ENCODE measurements at regions not wholly inside any gene's neighbourhood (a gene's known extent, or its start where the extent isn't known, plus 50 kb on each side); places are given as distances from the start of the nearest gene placed in this dataset.

DNA sequence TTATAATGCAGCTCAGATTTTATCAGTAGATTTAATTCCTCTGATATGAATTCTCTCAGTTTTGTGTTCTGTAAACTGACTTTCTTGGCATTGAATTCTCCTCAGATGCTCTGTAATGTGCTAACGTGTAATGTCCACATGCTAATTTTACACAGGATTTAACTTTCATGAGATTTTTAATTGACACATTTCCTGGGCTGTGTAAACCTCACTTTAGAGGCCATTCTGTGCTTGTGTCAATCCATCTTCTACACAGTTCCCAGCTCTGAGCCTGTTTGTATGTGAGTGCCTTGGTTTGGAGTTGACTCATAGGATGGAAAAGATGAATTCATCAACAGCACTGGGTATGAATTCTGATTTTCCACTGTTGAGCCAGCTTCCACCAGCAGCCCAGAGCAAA lies 476.7 kb upstream of the GCFC2 start:
- Histone ChIP-seq H4K20me1 (ENCODE audit: insufficient read depth, low read length) (no peaks in the 10 kb centered on the region), H3K36me3 (replicated peaks in 1 of 2; ENCODE audit: control insufficient read depth in 1 of 2, insufficient read depth in 2 of 2, low read length in 2 of 2) (no peaks in the 10 kb centered on the region), H3K9ac (ENCODE audit: insufficient read depth, low read depth, low read length) (no peak overlapping the region), H2AFZ (ENCODE audit: low read length) (no peak overlapping the region), H3K79me2 (ENCODE audit: insufficient read depth, low read length) (no peaks in the 10 kb centered on the region), H3K9me3 (ENCODE audit: low read length) (no peaks in the 10 kb centered on the region), H3K4me3 (replicated peaks in 1 of 3; ENCODE audit: insufficient read depth in 1 of 3, low read depth in 2 of 3, low read length in 3 of 3) (no peak overlapping the region), H3K4me1 (ENCODE audit: insufficient read depth, low read length) (peaks cover 16% of the 10 kb centered on the region), H3K27me3 (ENCODE audit: control insufficient read depth in 1 of 2, insufficient read depth in 2 of 2, low read length in 2 of 2) (no peaks in the 10 kb centered on the region), H3K27ac (ENCODE audit: extremely low read length, insufficient read depth, low read length) (no peak overlapping the region), H3K4me2 (ENCODE audit: low read depth, low read length) (no peak overlapping the region)
- ChIA-PET CTCF (ENCODE audit: low intra/inter-chr PET ratio, low total read pairs) (no interaction called here), POLR2A (no interaction called here)
- WGBS (ENCODE audit: low lambda C conversion rate): 28% methylated on average over 1 of the region's 1 CpG
- DNase-seq (ENCODE audit: low spot score) (no peak), FAIRE-seq (no peak), ATAC-seq (no peak)
- no peak for TF ChIP-seq XBP1 (CRISPR knock-in tag; IDR thresholded peaks at IDR 0.05)
- TF ChIP-seq ZNF75D (CRISPR knock-in tag; IDR thresholded peaks at IDR 0.05; ENCODE audit: borderline replicate concordance): no peak
- TF ChIP-seq, protein P1, sequence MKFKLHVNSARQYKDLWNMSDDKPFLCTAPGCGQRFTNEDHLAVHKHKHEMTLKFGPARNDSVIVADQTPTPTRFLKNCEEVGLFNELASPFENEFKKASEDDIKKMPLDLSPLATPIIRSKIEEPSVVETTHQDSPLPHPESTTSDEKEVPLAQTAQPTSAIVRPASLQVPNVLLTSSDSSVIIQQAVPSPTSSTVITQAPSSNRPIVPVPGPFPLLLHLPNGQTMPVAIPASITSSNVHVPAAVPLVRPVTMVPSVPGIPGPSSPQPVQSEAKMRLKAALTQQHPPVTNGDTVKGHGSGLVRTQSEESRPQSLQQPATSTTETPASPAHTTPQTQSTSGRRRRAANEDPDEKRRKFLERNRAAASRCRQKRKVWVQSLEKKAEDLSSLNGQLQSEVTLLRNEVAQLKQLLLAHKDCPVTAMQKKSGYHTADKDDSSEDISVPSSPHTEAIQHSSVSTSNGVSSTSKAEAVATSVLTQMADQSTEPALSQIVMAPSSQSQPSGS (CRISPR knock-in tag; IDR thresholded peaks at IDR 0.05): no peak
- TF ChIP-seq STAG1 (CRISPR knock-in tag; IDR thresholded peaks at IDR 0.05): no peak
- no peak for TF ChIP-seq ZNF501 (CRISPR knock-in tag; IDR thresholded peaks at IDR 0.05)
- TF ChIP-seq ZNF557 (CRISPR knock-in tag; IDR thresholded peaks at IDR 0.05): no peak
- no peak for TF ChIP-seq JARID2 (CRISPR knock-in tag; IDR thresholded peaks at IDR 0.05; ENCODE audit: insufficient replicate concordance)
- no peak for TF ChIP-seq ZNF572 (CRISPR knock-in tag; IDR thresholded peaks at IDR 0.05)
- TF ChIP-seq, protein P2, sequence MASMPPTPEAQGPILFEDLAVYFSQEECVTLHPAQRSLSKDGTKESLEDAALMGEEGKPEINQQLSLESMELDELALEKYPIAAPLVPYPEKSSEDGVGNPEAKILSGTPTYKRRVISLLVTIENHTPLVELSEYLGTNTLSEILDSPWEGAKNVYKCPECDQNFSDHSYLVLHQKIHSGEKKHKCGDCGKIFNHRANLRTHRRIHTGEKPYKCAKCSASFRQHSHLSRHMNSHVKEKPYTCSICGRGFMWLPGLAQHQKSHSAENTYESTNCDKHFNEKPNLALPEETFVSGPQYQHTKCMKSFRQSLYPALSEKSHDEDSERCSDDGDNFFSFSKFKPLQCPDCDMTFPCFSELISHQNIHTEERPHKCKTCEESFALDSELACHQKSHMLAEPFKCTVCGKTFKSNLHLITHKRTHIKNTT (CRISPR knock-in tag; IDR thresholded peaks at IDR 0.05): no peak
- TF ChIP-seq SRF (IDR thresholded peaks at IDR 0.05; ENCODE audit: low read depth, low read length): no peak
- no peak for TF ChIP-seq TP53 (CRISPR knock-in tag; conservative IDR thresholded peaks at IDR 0.05)
- no peak for TF ChIP-seq ZMYM4 (CRISPR knock-in tag; IDR thresholded peaks at IDR 0.05)
- TF ChIP-seq, protein P3, sequence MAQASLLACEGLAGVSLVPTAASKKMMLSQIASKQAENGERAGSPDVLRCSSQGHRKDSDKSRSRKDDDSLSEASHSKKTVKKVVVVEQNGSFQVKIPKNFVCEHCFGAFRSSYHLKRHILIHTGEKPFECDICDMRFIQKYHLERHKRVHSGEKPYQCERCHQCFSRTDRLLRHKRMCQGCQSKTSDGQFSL (CRISPR knock-in tag; IDR thresholded peaks at IDR 0.05): no peak
- TF ChIP-seq, protein P4, sequence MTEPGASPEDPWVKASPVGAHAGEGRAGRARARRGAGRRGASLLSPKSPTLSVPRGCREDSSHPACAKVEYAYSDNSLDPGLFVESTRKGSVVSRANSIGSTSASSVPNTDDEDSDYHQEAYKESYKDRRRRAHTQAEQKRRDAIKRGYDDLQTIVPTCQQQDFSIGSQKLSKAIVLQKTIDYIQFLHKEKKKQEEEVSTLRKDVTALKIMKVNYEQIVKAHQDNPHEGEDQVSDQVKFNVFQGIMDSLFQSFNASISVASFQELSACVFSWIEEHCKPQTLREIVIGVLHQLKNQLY (CRISPR knock-in tag; IDR thresholded peaks at IDR 0.05): no peak
- TF ChIP-seq, protein P5, sequence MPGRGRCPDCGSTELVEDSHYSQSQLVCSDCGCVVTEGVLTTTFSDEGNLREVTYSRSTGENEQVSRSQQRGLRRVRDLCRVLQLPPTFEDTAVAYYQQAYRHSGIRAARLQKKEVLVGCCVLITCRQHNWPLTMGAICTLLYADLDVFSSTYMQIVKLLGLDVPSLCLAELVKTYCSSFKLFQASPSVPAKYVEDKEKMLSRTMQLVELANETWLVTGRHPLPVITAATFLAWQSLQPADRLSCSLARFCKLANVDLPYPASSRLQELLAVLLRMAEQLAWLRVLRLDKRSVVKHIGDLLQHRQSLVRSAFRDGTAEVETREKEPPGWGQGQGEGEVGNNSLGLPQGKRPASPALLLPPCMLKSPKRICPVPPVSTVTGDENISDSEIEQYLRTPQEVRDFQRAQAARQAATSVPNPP (CRISPR knock-in tag; IDR thresholded peaks at IDR 0.05): no peak
- no peak for TF ChIP-seq ZNF773 (CRISPR knock-in tag; IDR thresholded peaks at IDR 0.05; ENCODE audit: borderline replicate concordance)
- intact Hi-C loops (cut with micrococcal nuclease; ENCODE audit: unreplicated experiment) (no loop called here), in situ Hi-C loops (cut with HindIII; ENCODE audit: extremely low pct_ligation_motif_present, low pct_unique_long_range_greater_than_20kb) (no loop called here)
- BruUV-seq (replicated peaks): no TSS peak
